ENCODE measurements at regions not wholly inside any gene's neighbourhood (a gene's known extent, or its start where the extent isn't known, plus 50 kb on each side); places are given as distances from the start of the nearest gene placed in this dataset.

DNA sequence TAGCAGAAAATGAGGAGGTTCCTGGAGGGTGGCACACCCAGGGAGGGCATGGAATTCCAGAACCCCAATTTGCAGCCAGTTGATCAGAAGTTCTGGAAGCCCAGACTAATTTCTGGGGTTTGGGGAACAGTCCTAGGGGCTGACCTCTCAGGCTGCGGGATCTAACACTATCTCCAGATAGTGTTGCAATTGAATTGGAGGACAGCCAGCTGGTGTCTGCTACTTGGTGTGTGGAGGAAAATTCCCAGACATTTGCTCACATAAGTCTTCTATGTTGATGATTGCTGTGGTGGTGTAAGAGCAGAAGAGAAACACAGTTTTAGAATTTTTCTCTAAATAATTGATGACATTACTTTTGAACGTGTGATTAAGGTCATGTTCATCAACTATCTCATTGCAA lies 154.3 kb upstream of the RNPC3 start:
- H3K4me1 ChIP-seq (ENCODE audit: low read length) = no peaks in the 10 kb centered on the region
- H2AFZ ChIP-seq (ENCODE audit: low read length) = no peak overlapping the region
- no peak overlapping the region for H3K4me2 ChIP-seq (ENCODE audit: low read depth, low read length, poor library complexity, severe bottlenecking)
- no peaks in the 10 kb centered on the region for H4K20me1 ChIP-seq (ENCODE audit: insufficient read depth, low read depth, low read length)
- H3K27ac ChIP-seq (ENCODE audit: low read length) = no peak overlapping the region
- no peaks in the 10 kb centered on the region for H3K27me3 ChIP-seq (ENCODE audit: low read length)
- peaks cover 3% of the 10 kb centered on the region; the same call in 1 of the 2 replicates for H3K9me3 ChIP-seq (ENCODE audit: low read length)
- H3K9ac ChIP-seq (ENCODE audit: low read length) = no peak overlapping the region
- no peak for DNase-seq
- H3K79me2 ChIP-seq (ENCODE audit: low read length) = no peaks in the 10 kb centered on the region
- H3K36me3 ChIP-seq (ENCODE audit: insufficient read depth, low read length) = no peaks in the 10 kb centered on the region
- no peak overlapping the region for H3K4me3 ChIP-seq (ENCODE audit: low read length)
- H3K9me2 ChIP-seq (replicated peaks; ENCODE audit: insufficient read depth, low read length) = no peaks in the 10 kb centered on the region

GRCh38 chr1:103367186-103367585 lies 158.3 kb upstream of the RNPC3 start:
- no peaks in the 10 kb centered on the region for H3K9me2 ChIP-seq (replicated peaks; ENCODE audit: insufficient read depth, low read length)
- H2AFZ ChIP-seq (ENCODE audit: low read length) = no peak overlapping the region
- H3K9me3 ChIP-seq (ENCODE audit: low read length) = no peaks in the 10 kb centered on the region
- H3K9ac ChIP-seq (ENCODE audit: low read length) = no peak overlapping the region
- H3K79me2 ChIP-seq (ENCODE audit: low read length) = no peaks in the 10 kb centered on the region
- H3K27me3 ChIP-seq (ENCODE audit: low read length) = no peaks in the 10 kb centered on the region
- H3K4me1 ChIP-seq (ENCODE audit: low read length) = no peaks in the 10 kb centered on the region
- H4K20me1 ChIP-seq (ENCODE audit: insufficient read depth, low read depth, low read length) = no peaks in the 10 kb centered on the region
- H3K4me2 ChIP-seq (ENCODE audit: low read depth, low read length, poor library complexity, severe bottlenecking) = no peak overlapping the region
- no peak for DNase-seq
- H3K4me3 ChIP-seq (ENCODE audit: low read length) = no peak overlapping the region
- H3K36me3 ChIP-seq (ENCODE audit: insufficient read depth, low read length) = no peaks in the 10 kb centered on the region
- H3K27ac ChIP-seq (ENCODE audit: low read length) = no peak overlapping the region

DNA sequence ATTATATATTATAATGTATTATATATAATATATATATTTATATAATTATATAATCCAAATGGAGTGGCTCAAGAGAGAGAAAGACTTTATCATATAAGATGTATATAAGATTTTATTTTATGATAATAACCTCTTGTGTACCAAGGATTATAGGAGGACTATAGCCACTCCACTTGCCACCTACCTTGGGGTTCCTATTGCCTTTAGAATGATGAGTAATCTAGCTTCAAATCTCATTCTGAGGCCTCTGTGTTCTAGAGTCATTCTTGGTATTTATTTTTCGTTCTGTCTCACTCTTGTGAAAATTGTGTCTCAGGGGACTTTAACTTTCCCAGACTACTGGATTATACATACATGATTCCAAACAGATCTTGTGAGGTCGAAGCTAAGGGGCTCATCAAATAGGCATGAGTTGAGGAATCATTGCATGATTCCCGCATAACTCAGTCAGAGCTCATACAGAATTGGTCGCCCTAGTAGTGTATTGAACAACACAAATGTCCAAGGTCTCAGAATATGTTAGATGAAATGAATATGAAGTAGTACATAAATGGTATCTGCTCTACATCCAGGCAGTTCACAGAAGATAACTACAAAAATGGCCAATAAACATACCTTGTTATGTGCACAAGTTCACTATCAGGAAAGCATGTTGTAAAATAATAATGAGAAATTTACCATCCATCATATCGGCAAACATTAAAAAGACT lies 159.5 kb upstream of the RNPC3 start:
- H3K27me3 ChIP-seq (ENCODE audit: low read length) = no peaks in the 10 kb centered on the region
- H2AFZ ChIP-seq (ENCODE audit: low read length) = no peak overlapping the region
- H3K4me2 ChIP-seq (ENCODE audit: low read depth, low read length, poor library complexity, severe bottlenecking) = no peak overlapping the region
- H3K9ac ChIP-seq (ENCODE audit: low read length) = no peak overlapping the region
- no peak overlapping the region for H3K4me3 ChIP-seq (ENCODE audit: low read length)
- no peaks in the 10 kb centered on the region for H3K9me3 ChIP-seq (ENCODE audit: low read length)
- H3K27ac ChIP-seq (ENCODE audit: low read length) = no peak overlapping the region
- DNase-seq = no peak
- H4K20me1 ChIP-seq (ENCODE audit: insufficient read depth, low read depth, low read length) = no peaks in the 10 kb centered on the region
- H3K36me3 ChIP-seq (ENCODE audit: insufficient read depth, low read length) = no peaks in the 10 kb centered on the region
- H3K9me2 ChIP-seq (replicated peaks; ENCODE audit: insufficient read depth, low read length) = no peaks in the 10 kb centered on the region
- H3K79me2 ChIP-seq (ENCODE audit: low read length) = no peaks in the 10 kb centered on the region
- H3K4me1 ChIP-seq (ENCODE audit: low read length) = no peaks in the 10 kb centered on the region

DNA sequence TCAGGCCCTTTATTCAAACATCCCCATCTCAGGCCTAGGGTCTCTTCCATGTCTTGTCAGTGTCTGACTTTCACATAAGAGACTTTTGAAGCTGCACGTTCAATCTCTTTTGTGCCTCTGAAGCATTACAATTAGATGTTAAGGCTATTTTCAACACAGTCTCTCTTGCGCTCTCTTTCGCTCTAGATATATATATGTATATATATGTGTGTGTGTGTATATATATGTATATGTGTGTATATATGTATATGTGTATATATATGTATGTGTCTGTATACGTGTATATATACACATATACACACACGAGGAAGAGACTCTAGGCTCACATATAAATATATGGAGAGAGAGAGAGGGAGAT lies 162.5 kb upstream of the RNPC3 start:
- Histone ChIP-seq H3K4me2 (ENCODE audit: low read depth, low read length, poor library complexity, severe bottlenecking) (no peak overlapping the region), H2AFZ (ENCODE audit: low read length) (no peak overlapping the region), H3K4me1 (ENCODE audit: low read length) (no peaks in the 10 kb centered on the region), H3K79me2 (ENCODE audit: low read length) (no peaks in the 10 kb centered on the region), H3K9me2 (replicated peaks; ENCODE audit: insufficient read depth, low read length) (no peaks in the 10 kb centered on the region), H3K36me3 (ENCODE audit: insufficient read depth, low read length) (no peaks in the 10 kb centered on the region), H3K27ac (ENCODE audit: low read length) (no peak overlapping the region), H3K4me3 (ENCODE audit: low read length) (no peak overlapping the region), H3K9ac (ENCODE audit: low read length) (no peak overlapping the region), H3K27me3 (ENCODE audit: low read length) (no peaks in the 10 kb centered on the region), H3K9me3 (ENCODE audit: low read length) (peaks cover 4% of the 10 kb centered on the region; the same call in 1 of the 2 replicates), H4K20me1 (ENCODE audit: insufficient read depth, low read depth, low read length) (no peaks in the 10 kb centered on the region)
- no peak for DNase-seq

DNA sequence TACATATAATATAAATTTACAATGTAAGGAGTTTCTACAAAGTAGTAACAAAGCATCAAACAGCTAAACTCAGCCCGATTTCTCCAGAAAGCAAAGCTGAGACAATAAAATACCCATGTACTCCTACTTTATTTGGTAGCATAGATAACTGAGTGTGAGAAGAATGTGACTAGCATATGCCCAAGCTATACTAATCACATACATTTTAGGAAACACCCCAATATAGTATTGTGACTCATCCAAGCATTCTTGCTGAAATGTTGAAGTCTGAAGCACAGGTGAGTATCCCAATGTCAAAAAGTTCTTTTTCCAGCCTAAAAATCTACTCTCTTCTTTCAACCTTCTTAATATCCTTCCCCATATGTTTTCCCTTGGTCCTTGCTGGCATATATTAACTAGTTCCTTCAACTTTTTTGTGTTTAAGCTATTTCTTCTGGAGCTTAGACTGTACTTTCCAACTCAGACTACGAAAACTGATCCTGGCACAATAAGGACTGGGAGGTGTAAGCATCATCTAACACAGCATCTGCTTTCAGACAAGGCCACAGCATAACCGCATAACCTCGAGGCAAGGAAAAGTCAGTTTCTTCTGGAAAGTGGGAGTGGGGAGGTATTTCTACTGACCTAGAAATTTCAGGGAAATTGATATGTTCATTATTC lies 163.0 kb upstream of the RNPC3 start:
- H3K27ac ChIP-seq (ENCODE audit: low read length) = no peak overlapping the region
- no peaks in the 10 kb centered on the region for H3K36me3 ChIP-seq (ENCODE audit: insufficient read depth, low read length)
- no peaks in the 10 kb centered on the region for H4K20me1 ChIP-seq (ENCODE audit: insufficient read depth, low read depth, low read length)
- no peaks in the 10 kb centered on the region for H3K9me2 ChIP-seq (replicated peaks; ENCODE audit: insufficient read depth, low read length)
- H3K4me2 ChIP-seq (ENCODE audit: low read depth, low read length, poor library complexity, severe bottlenecking) = no peak overlapping the region
- no peak overlapping the region for H3K9ac ChIP-seq (ENCODE audit: low read length)
- no peak overlapping the region for H3K4me3 ChIP-seq (ENCODE audit: low read length)
- no peaks in the 10 kb centered on the region for H3K27me3 ChIP-seq (ENCODE audit: low read length)
- no peaks in the 10 kb centered on the region for H3K4me1 ChIP-seq (ENCODE audit: low read length)
- peaks cover 6% of the 10 kb centered on the region; the same call in 1 of the 2 replicates for H3K9me3 ChIP-seq (ENCODE audit: low read length)
- no peak for DNase-seq
- H3K79me2 ChIP-seq (ENCODE audit: low read length) = no peaks in the 10 kb centered on the region
- no peak overlapping the region for H2AFZ ChIP-seq (ENCODE audit: low read length)

- H3K79me2 ChIP-seq (ENCODE audit: low read length) = no peaks in the 10 kb centered on the region
- no peaks in the 10 kb centered on the region for H4K20me1 ChIP-seq (ENCODE audit: insufficient read depth, low read depth, low read length)
- H3K4me2 ChIP-seq (ENCODE audit: low read depth, low read length, poor library complexity, severe bottlenecking) = no peak overlapping the region
- no peaks in the 10 kb centered on the region for H3K27me3 ChIP-seq (ENCODE audit: low read length)
- no peaks in the 10 kb centered on the region for H3K36me3 ChIP-seq (ENCODE audit: insufficient read depth, low read length)
- H2AFZ ChIP-seq (ENCODE audit: low read length) = no peak overlapping the region
- H3K9me3 ChIP-seq (ENCODE audit: low read length) = peaks cover 9% of the 10 kb centered on the region; the same call in 1 of the 2 replicates
- no peak overlapping the region for H3K9ac ChIP-seq (ENCODE audit: low read length)
- no peak for DNase-seq
- no peak overlapping the region for H3K4me3 ChIP-seq (ENCODE audit: low read length)
- H3K4me1 ChIP-seq (ENCODE audit: low read length) = no peaks in the 10 kb centered on the region
- H3K9me2 ChIP-seq (replicated peaks; ENCODE audit: insufficient read depth, low read length) = no peaks in the 10 kb centered on the region
- H3K27ac ChIP-seq (ENCODE audit: low read length) = no peak overlapping the region
These were observed 172.1 kb upstream of the RNPC3 start for GRCh38 chr1:103353391-103353790.

GRCh38 chr1:103348136-103348535 lies 177.4 kb upstream of the RNPC3 start:
- H3K4me2 ChIP-seq (ENCODE audit: low read depth, low read length, poor library complexity, severe bottlenecking) = no peak overlapping the region
- H2AFZ ChIP-seq (ENCODE audit: low read length) = no peak overlapping the region
- DNase-seq = no peak
- H3K9me2 ChIP-seq (replicated peaks; ENCODE audit: insufficient read depth, low read length) = no peaks in the 10 kb centered on the region
- no peak overlapping the region for H3K9ac ChIP-seq (ENCODE audit: low read length)
- no peaks in the 10 kb centered on the region for H3K27me3 ChIP-seq (ENCODE audit: low read length)
- H3K9me3 ChIP-seq (ENCODE audit: low read length) = peaks cover 3% of the 10 kb centered on the region; the same call in 1 of the 2 replicates
- no peaks in the 10 kb centered on the region for H3K36me3 ChIP-seq (ENCODE audit: insufficient read depth, low read length)
- no peaks in the 10 kb centered on the region for H3K79me2 ChIP-seq (ENCODE audit: low read length)
- H3K27ac ChIP-seq (ENCODE audit: low read length) = no peak overlapping the region
- no peaks in the 10 kb centered on the region for H4K20me1 ChIP-seq (ENCODE audit: insufficient read depth, low read depth, low read length)
- no peaks in the 10 kb centered on the region for H3K4me1 ChIP-seq (ENCODE audit: low read length)
- H3K4me3 ChIP-seq (ENCODE audit: low read length) = no peak overlapping the region

DNA sequence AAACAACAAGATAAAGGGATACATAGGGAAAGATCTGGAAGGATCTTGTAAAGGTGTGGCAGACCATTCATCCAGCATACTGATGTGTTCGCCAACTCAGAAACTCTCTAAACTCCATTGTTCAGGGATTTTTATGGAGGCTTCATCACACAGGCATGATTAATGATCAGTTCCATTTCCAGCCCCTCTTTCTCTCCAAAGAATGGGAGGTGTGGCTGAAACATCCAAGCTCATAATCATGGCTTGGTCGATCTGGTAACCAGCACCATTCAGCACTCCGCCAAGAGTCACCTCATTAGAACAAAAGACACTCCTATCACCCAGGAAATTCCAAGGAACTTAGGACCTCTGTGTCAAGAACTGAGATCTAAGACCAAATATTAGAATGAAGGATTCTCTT lies 180.6 kb upstream of the RNPC3 start:
- H3K4me3 ChIP-seq (ENCODE audit: low read length) = no peak overlapping the region
- no peak overlapping the region for H3K4me2 ChIP-seq (ENCODE audit: low read depth, low read length, poor library complexity, severe bottlenecking)
- H3K27ac ChIP-seq (ENCODE audit: low read length) = no peak overlapping the region
- H3K36me3 ChIP-seq (ENCODE audit: insufficient read depth, low read length) = no peaks in the 10 kb centered on the region
- peaks cover 7% of the 10 kb centered on the region; the same call in 1 of the 2 replicates for H3K9me3 ChIP-seq (ENCODE audit: low read length)
- H3K4me1 ChIP-seq (ENCODE audit: low read length) = no peaks in the 10 kb centered on the region
- DNase-seq = no peak
- H4K20me1 ChIP-seq (ENCODE audit: insufficient read depth, low read depth, low read length) = no peaks in the 10 kb centered on the region
- H3K27me3 ChIP-seq (ENCODE audit: low read length) = no peaks in the 10 kb centered on the region
- no peaks in the 10 kb centered on the region for H3K79me2 ChIP-seq (ENCODE audit: low read length)
- no peaks in the 10 kb centered on the region for H3K9me2 ChIP-seq (replicated peaks; ENCODE audit: insufficient read depth, low read length)
- no peak overlapping the region for H3K9ac ChIP-seq (ENCODE audit: low read length)
- no peak overlapping the region for H2AFZ ChIP-seq (ENCODE audit: low read length)

Data from Karpas-422 (cell line).